Heart left ventricle (tissue), 13 donors: ENCODE measurements at regions not wholly inside any gene's neighbourhood (a gene's known extent, or its start where the extent isn't known, plus 50 kb on each side); places are given as distances from the start of the nearest gene placed in this dataset.
"Not testable (repeated sequence)": the region's sequence is repeated elsewhere in the genome, so short reads cannot be mapped to it uniquely, and the experiment has no call there.

ENCODE experiments used
- POLR2A ChIP-seq, 2 donors: fragments of 450-650 bp; IDR thresholded peaks; one replicate each; pipeline ENCODE4 v1.6.1; 2017; ENCODE audit warnings: antibody characterized with exemption in 2 of 2, mild to moderate bottlenecking in 2 of 2, moderate library complexity in 2 of 2
- TF ChIP-seq, protein P1 (sequence below), 12 donors: fragments of 200-600 bp; sonication (generic) in 4 of 12; IDR thresholded peaks; one replicate each; pipeline versions ENCODE4 v1.5.0 to v1.8.0; 2018 to 2022; ENCODE audit warnings: antibody characterized with exemption in 12 of 12, mild to moderate bottlenecking in 5 of 12
- donor health status: ischemic (EF 13 %, LVEDD 7.1; RV severe dilation, severe dysfunction).
- donor health status: DM: no; HTN: yes; CAD: no.
- donor health status: DM: no; HTN: no; CAD: no.
- donor health status: ischemic (EF 25% LVEDD 6.9; RV normal size, moderate dysfunction).
- donor health status: ischemic (EF 25% LVEDD 5.7; RV mildly dilated, moderate dysfunction).
- donor health status: ischemic (EF 35%, LVEDD 5.7; RV mildly dilated, moderate dysfunction).
- donor health status: nonischemic (EF 11% LVEDD 7.7; RV severe dilation, severe dysfunction).
- donor health status: DM: yes; HTN: yes; CAD: no.
- donor health status: PGD.
- donor health status: ischemic (EF 29% LVEDD 5.4; RV normal size, mild dysfunction).
- donor health status: nonischemic (EF 23%, LVEDD 6.1; RV moderate dilation, normal function).

DNA sequence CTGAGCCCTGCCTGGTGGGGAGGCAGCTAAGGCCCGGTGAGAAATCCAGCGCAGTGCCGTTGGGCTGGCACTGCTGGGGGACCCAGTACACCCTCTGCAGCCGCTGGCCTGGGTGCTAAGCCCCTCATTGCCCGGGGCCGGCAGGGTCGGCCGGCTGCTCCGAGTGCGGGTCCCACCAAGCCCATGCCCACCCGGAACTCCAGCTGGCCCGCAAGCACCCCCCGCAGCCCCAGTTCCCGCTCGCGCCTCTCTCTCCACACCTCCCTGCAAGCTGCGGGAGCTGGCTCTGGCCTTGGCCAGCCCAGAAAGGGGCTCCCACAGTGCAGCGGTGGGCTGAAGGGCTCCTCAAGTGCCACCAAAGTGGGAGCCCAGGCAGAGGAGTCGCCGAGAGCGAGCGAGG lies 225.1 kb upstream of the ANKH start:
- TF ChIP-seq, protein P1, sequence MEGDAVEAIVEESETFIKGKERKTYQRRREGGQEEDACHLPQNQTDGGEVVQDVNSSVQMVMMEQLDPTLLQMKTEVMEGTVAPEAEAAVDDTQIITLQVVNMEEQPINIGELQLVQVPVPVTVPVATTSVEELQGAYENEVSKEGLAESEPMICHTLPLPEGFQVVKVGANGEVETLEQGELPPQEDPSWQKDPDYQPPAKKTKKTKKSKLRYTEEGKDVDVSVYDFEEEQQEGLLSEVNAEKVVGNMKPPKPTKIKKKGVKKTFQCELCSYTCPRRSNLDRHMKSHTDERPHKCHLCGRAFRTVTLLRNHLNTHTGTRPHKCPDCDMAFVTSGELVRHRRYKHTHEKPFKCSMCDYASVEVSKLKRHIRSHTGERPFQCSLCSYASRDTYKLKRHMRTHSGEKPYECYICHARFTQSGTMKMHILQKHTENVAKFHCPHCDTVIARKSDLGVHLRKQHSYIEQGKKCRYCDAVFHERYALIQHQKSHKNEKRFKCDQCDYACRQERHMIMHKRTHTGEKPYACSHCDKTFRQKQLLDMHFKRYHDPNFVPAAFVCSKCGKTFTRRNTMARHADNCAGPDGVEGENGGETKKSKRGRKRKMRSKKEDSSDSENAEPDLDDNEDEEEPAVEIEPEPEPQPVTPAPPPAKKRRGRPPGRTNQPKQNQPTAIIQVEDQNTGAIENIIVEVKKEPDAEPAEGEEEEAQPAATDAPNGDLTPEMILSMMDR (IDR thresholded peaks at IDR 0.05), result not testable (repeated sequence)
- not testable (repeated sequence) for TF ChIP-seq POLR2A (IDR thresholded peaks at IDR 0.05)
